HG03460 (cell line): ENCODE measurements at regions not wholly inside any gene's neighbourhood (a gene's known extent, or its start where the extent isn't known, plus 50 kb on each side); places are given as distances from the start of the nearest gene placed in this dataset.

ENCODE experiments used
- ATAC-seq: cut with Tn5 transposase; IDR thresholded peaks from one replicate; pipeline ENCODE4 v1.9.1; 2021; ENCODE audit not compliant: unreplicated experiment

GRCh38 chr13:38519229-38519911 is 167.5 kb upstream of the FREM2 start:
- ATAC-seq: no peak

GRCh38 chr13:38520041-38520440 is 166.8 kb upstream of the FREM2 start:
- no peak for ATAC-seq

- no peak for ATAC-seq
Measured at GRCh38 chr13:38527140-38527539, 159.7 kb upstream of the FREM2 start.

GRCh38 chr13:38528986-38529385 is 157.9 kb upstream of the FREM2 start:
- ATAC-seq: no peak

- ATAC-seq: no peak
Measured at GRCh38 chr13:38530492-38530891, 156.4 kb upstream of the FREM2 start.

- no peak for ATAC-seq
Measured at GRCh38 chr13:38535261-38535660, 151.6 kb upstream of the FREM2 start.

- no peak for ATAC-seq
Measured at GRCh38 chr13:38537051-38537450, 149.8 kb upstream of the FREM2 start.

- no peak for ATAC-seq
Measured at GRCh38 chr13:38538422-38538821, 148.5 kb upstream of the FREM2 start.

- no peak for ATAC-seq
Measured at GRCh38 chr13:38539632-38540031, 147.2 kb upstream of the FREM2 start.

GRCh38 chr13:38542601-38543000 is 144.3 kb upstream of the FREM2 start:
- ATAC-seq: no peak

GRCh38 chr13:38543561-38543960 is 143.3 kb upstream of the FREM2 start:
- no peak for ATAC-seq

- ATAC-seq: no peak
Measured at GRCh38 chr13:38563739-38564138, 123.1 kb upstream of the FREM2 start.

GRCh38 chr13:38564256-38565150 is 122.4 kb upstream of the FREM2 start:
- ATAC-seq: no peak

GRCh38 chr13:38566023-38566422 is 120.9 kb upstream of the FREM2 start:
- no peak for ATAC-seq

- no peak for ATAC-seq
Measured at GRCh38 chr13:38566519-38566918, 120.4 kb upstream of the FREM2 start.

- no peak for ATAC-seq
Measured at GRCh38 chr13:38570706-38571105, 116.2 kb upstream of the FREM2 start.

- ATAC-seq: no peak
Measured at GRCh38 chr13:38575427-38575826, 111.5 kb upstream of the FREM2 start.

- no peak for ATAC-seq
Measured at GRCh38 chr13:38577048-38577447, 109.8 kb upstream of the FREM2 start.

- no peak for ATAC-seq
Measured at GRCh38 chr13:38582133-38582532, 104.7 kb upstream of the FREM2 start.

- no peak for ATAC-seq
Measured at GRCh38 chr13:38590230-38590629, 96.6 kb upstream of the FREM2 start.

- ATAC-seq: no peak
Measured at GRCh38 chr13:38590796-38591507, 95.9 kb upstream of the FREM2 start.

GRCh38 chr13:38602266-38602665 is 84.6 kb upstream of the FREM2 start:
- no peak for ATAC-seq
